CD4-positive, alpha-beta memory T cell (primary cell): ENCODE measurements at regions not wholly inside any gene's neighbourhood (a gene's known extent, or its start where the extent isn't known, plus 50 kb on each side); places are given as distances from the start of the nearest gene placed in this dataset.

Source experiments
- CTCF ChIA-PET: fragments of 350-600 bp; sonication (Branson Sonifier 250); formaldehyde crosslinking; loops from one replicate; lab custom pipeline; 2021; ENCODE audit warnings: inconsistent platforms; ENCODE audit not compliant: partially characterized antibody; lab: Charles Lee
- POLR2A ChIA-PET: fragments of 350-600 bp; sonication (Branson Sonifier 250); formaldehyde crosslinking; loops from one replicate; lab custom pipeline; 2021; ENCODE audit not compliant: partially characterized antibody; lab: Charles Lee
- DNase-seq, 5 donors: peaks; one replicate each; pipeline versions ENCODE4 v3.0.0 to v3.0.0-alpha.2; 2020 to 2022; ENCODE audit warnings: mixed read lengths in 1 of 5
- H3K27ac ChIP-seq: one replicate; pipeline ENCODE4 v1.7.0; 2013; ENCODE audit warnings: low read depth, low read length
- H3K27me3 ChIP-seq: 2 replicates; pipeline ENCODE4 v1.7.0; 2013; ENCODE audit warnings: mild to moderate bottlenecking, low read length, moderate library complexity; ENCODE audit not compliant: insufficient read depth
- H3K36me3 ChIP-seq: 2 replicates; pipeline ENCODE4 v1.7.0; 2013; ENCODE audit warnings: mild to moderate bottlenecking, low read length, moderate library complexity; ENCODE audit not compliant: insufficient read depth
- H3K4me1 ChIP-seq: 2 replicates; pipeline ENCODE4 v1.7.0; 2013; ENCODE audit warnings: mild to moderate bottlenecking, low read length, moderate library complexity; ENCODE audit not compliant: insufficient read depth
- H3K4me3 ChIP-seq, 2 donors: one replicate each; pipeline ENCODE4 v1.7.0; 2013; ENCODE audit warnings: low read length in 2 of 2, mild to moderate bottlenecking in 1 of 2
- H3K9me3 ChIP-seq, 2 donors: one replicate each; pipeline ENCODE4 v1.7.0; 2013; ENCODE audit warnings: low read length in 2 of 2, control low read depth in 1 of 2; ENCODE audit not compliant: control insufficient read depth in 1 of 2
- H3K27ac Mint-ChIP-seq, 7 donors: one replicate each; pipeline ENCODE4 v1.8.0; 2020 to 2021; ENCODE audit warnings: mixed read lengths in 7 of 7, mild to moderate bottlenecking in 6 of 7, inconsistent platforms in 3 of 7, moderate library complexity in 3 of 7
- H3K27me3 Mint-ChIP-seq, 2 donors: one replicate each; pipeline ENCODE4 v1.8.0; 2020 to 2021; ENCODE audit warnings: mixed read lengths in 2 of 2
- H3K36me3 Mint-ChIP-seq, 2 donors: one replicate each; pipeline ENCODE4 v1.8.0; 2020 to 2021; ENCODE audit warnings: mixed read lengths in 2 of 2, inconsistent platforms in 1 of 2, mild to moderate bottlenecking in 1 of 2
- H3K4me1 Mint-ChIP-seq, 4 donors: one replicate each; pipeline ENCODE4 v1.8.0; 2020 to 2021; ENCODE audit warnings: mixed read lengths in 4 of 4, mild to moderate bottlenecking in 1 of 4
- H3K4me3 Mint-ChIP-seq, 8 donors: one replicate each; pipeline ENCODE4 v1.8.0; 2020 to 2021; ENCODE audit warnings: mixed read lengths in 8 of 8, mild to moderate bottlenecking in 7 of 8, moderate library complexity in 6 of 8, inconsistent platforms in 3 of 8
- H3K9me3 Mint-ChIP-seq, 8 donors: one replicate each; pipeline ENCODE4 v1.8.0; 2020 to 2021; ENCODE audit warnings: mixed read lengths in 8 of 8, mild to moderate bottlenecking in 5 of 8, inconsistent platforms in 3 of 8, moderate library complexity in 1 of 8
- intact Hi-C: fragments of 100-400 bp; cut with micrococcal nuclease; formaldehyde crosslinking; loops from one replicate; pipeline ENCODE4 v1.15.1; 2023

- Mint-ChIP-seq H3K4me3 (no peak overlapping the region), H3K4me1 (no peaks in the 10 kb centered on the region), H3K36me3 (no peaks in the 10 kb centered on the region), H3K27me3 (peaks cover 2 to 13% of the 10 kb centered on the region in 2 donors), H3K27ac (no peak overlapping the region), H3K9me3 (peaks cover 0 to 10% (median 3%) of the 10 kb centered on the region in 8 donors)
- intact Hi-C loops, result no loop called here
- H3K27me3 ChIP-seq, result no peaks in the 10 kb centered on the region
- H3K27ac ChIP-seq, result no peak overlapping the region
- ChIA-PET CTCF (no interaction called here), POLR2A (no interaction called here)
- DNase-seq, result no peak
- no peaks in the 10 kb centered on the region for H3K9me3 ChIP-seq
- H3K4me1 ChIP-seq, result no peaks in the 10 kb centered on the region
- H3K36me3 ChIP-seq, result no peaks in the 10 kb centered on the region
- H3K4me3 ChIP-seq, result no peak overlapping the region
Measured at GRCh38 chr20:24359321-24360027, 110.0 kb upstream of the SYNDIG1 start.

DNA sequence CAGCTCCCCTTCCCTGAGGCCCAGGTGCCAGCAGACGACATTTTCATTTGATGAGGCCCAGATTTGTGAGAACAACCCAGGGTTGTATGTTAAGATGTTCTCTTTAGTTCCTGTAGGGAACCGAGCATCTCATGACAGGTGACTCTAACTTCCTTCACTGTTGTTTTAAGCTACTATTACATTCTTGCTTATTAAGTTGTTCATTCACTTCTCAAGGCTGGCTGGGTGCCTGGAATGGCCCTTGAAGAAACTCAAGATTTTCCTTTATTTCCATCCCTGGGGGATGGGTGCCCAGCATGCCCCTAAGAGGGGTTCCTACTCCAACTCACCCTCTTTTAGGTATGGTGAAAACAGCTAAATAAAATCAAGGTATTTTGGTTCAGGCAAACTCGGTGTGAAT lies 111.5 kb upstream of the SYNDIG1 start:
- CTCF ChIA-PET, result no interaction called here

DNA sequence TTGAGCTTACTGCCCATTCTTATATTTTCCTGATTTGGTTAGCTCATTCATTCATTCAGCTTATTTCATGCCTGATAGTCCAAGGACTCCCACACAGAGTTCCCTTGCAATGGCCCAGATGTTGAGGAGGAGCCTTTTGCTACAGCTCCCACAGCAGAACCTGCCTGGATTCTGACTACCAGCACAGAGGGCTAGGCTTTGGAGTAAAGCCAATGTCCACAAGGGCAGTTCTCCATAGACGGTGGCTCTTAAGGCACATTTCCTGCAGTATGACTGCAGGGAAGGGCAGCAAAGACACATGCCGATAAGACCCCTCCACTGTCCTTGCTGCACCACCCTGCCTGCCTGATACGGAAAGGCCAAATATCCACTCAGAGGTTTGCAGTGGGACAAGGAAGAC lies 112.3 kb upstream of the SYNDIG1 start:
- H3K27ac ChIP-seq, result no peak overlapping the region
- H3K4me1 ChIP-seq, result no peaks in the 10 kb centered on the region
- DNase-seq, result no peak
- no peaks in the 10 kb centered on the region for H3K9me3 ChIP-seq
- H3K27ac Mint-ChIP-seq, result no peak overlapping the region
- H3K4me1 Mint-ChIP-seq, result no peaks in the 10 kb centered on the region
- no peaks in the 10 kb centered on the region for H3K36me3 ChIP-seq
- no peak overlapping the region for H3K4me3 Mint-ChIP-seq
- intact Hi-C loops, result no loop called here
- POLR2A ChIA-PET, result no interaction called here
- peaks cover 2 to 9% of the 10 kb centered on the region in 2 donors for H3K27me3 Mint-ChIP-seq
- H3K27me3 ChIP-seq, result no peaks in the 10 kb centered on the region
- H3K36me3 Mint-ChIP-seq, result no peaks in the 10 kb centered on the region
- H3K9me3 Mint-ChIP-seq, result peaks cover 0 to 8% (median 3%) of the 10 kb centered on the region in 8 donors
- no peak overlapping the region for H3K4me3 ChIP-seq
- CTCF ChIA-PET, result no interaction called here

More for the DNA sequence above, 111.5 kb upstream of the SYNDIG1 start:
- intact Hi-C loops, result no loop called here
- POLR2A ChIA-PET, result no interaction called here
- H3K36me3 ChIP-seq, result no peaks in the 10 kb centered on the region
- H3K36me3 Mint-ChIP-seq, result no peaks in the 10 kb centered on the region
- H3K27me3 ChIP-seq, result no peaks in the 10 kb centered on the region
- no peaks in the 10 kb centered on the region for H3K9me3 ChIP-seq
- H3K4me3 Mint-ChIP-seq, result no peak overlapping the region
- no peak overlapping the region for H3K27ac ChIP-seq
- no peak overlapping the region for H3K4me3 ChIP-seq
- peaks cover 2 to 9% of the 10 kb centered on the region in 2 donors for H3K27me3 Mint-ChIP-seq
- H3K4me1 Mint-ChIP-seq, result no peaks in the 10 kb centered on the region
- no peak overlapping the region for H3K27ac Mint-ChIP-seq
- DNase-seq, result no peak
- H3K9me3 Mint-ChIP-seq, result peaks cover 0 to 10% (median 3%) of the 10 kb centered on the region in 8 donors
- no peaks in the 10 kb centered on the region for H3K4me1 ChIP-seq

DNA sequence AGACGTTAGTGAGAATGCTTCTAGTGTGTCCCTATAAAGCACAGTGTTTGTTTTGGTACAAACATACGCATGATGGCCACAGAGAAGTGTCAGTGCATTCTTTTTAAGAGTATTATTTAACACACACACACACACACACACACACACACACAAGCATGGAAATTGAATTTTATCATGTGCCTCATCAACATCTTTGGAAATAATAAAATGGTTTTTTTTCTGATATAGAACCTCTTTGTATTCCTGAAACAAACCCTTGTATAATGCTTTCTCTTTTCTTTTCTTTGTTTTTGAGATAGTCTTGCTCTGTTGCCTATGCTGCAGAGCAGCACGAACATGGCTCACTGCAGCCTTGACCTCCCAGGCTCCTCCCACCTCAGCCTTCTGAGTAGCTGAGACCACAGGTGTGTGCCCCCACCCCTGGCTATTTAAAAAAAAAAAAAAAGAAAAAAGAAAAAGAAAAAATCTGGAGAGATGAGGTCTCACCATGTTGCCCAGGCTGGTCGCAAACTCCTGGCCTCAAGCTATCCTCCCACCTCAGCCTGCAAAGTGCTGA lies 116.2 kb upstream of the SYNDIG1 start:
- no peak overlapping the region for H3K27ac Mint-ChIP-seq
- no peak overlapping the region for H3K4me3 ChIP-seq
- H3K9me3 Mint-ChIP-seq, result no peaks in the 10 kb centered on the region
- H3K27me3 Mint-ChIP-seq, result peaks cover 0 to 4% of the 10 kb centered on the region in 2 donors
- no peak for DNase-seq
- ChIA-PET POLR2A (no interaction called here), CTCF (interaction anchor here (1.3 kb wide), 1 partner anchor 12 kb away, joined by 4 read pairs; no protein-coding TSS in a partner anchor)
- intact Hi-C loops, result no loop called here
- no peaks in the 10 kb centered on the region for H3K36me3 Mint-ChIP-seq
- no peak overlapping the region for H3K4me3 Mint-ChIP-seq
- no peaks in the 10 kb centered on the region for H3K36me3 ChIP-seq
- no peaks in the 10 kb centered on the region for H3K4me1 ChIP-seq
- H3K9me3 ChIP-seq, result no peaks in the 10 kb centered on the region
- no peak overlapping the region for H3K27ac ChIP-seq
- no peaks in the 10 kb centered on the region for H3K27me3 ChIP-seq
- H3K4me1 Mint-ChIP-seq, result no peaks in the 10 kb centered on the region

DNA sequence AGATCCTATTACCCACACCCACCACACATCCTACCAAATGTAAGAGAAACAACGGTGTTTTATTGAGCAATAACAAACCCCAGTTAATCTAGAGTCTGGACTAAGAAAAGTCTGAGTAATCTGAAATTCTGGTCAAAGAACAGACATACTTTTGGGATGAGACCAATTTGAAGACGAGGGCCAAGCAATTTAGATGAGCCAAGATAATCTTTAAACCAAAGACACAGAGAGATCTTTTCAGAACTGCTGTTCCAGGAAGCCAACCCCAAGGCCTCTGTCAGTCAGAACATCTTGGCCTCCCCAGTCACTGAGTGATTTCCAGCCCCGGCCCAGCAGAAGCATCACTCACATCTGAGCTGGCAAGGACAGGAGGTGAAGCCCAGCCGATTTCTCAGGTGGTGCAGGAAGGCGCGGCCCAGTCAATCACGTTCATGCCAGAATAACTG lies 118.5 kb upstream of the SYNDIG1 start:
- no peaks in the 10 kb centered on the region for H3K27me3 Mint-ChIP-seq
- H3K27ac ChIP-seq, result no peak overlapping the region
- no peak for DNase-seq

GRCh38 chr20:24341781-24342180 lies 127.6 kb upstream of the SYNDIG1 start:
- Histone ChIP-seq H3K27ac (no peak overlapping the region), H3K27me3 (no peaks in the 10 kb centered on the region), H3K9me3 (no peaks in the 10 kb centered on the region), H3K4me1 (no peaks in the 10 kb centered on the region), H3K36me3 (no peaks in the 10 kb centered on the region), H3K4me3 (no peak overlapping the region)
- peaks cover 2 to 6% of the 10 kb centered on the region in 2 donors for H3K27me3 Mint-ChIP-seq
- ChIA-PET POLR2A (no interaction called here), CTCF (interaction anchor here (1.0 kb wide), 1 partner anchor 11 kb away, joined by 4 read pairs; no protein-coding TSS in a partner anchor)
- no peak overlapping the region for H3K4me3 Mint-ChIP-seq
- intact Hi-C loops, result no loop called here
- no peaks in the 10 kb centered on the region for H3K9me3 Mint-ChIP-seq
- no peaks in the 10 kb centered on the region for H3K36me3 Mint-ChIP-seq
- no peak overlapping the region for H3K27ac Mint-ChIP-seq
- H3K4me1 Mint-ChIP-seq, result peaks cover 0 to 4% (median 0%) of the 10 kb centered on the region in 4 donors
- no peak for DNase-seq

More for the DNA sequence above, 118.5 kb upstream of the SYNDIG1 start:
- intact Hi-C loops, result no loop called here
- Mint-ChIP-seq H3K4me3 (no peak overlapping the region), H3K9me3 (no peaks in the 10 kb centered on the region), H3K4me1 (peaks cover 0 to 4% (median 0%) of the 10 kb centered on the region in 4 donors), H3K27ac (no peak overlapping the region), H3K36me3 (no peaks in the 10 kb centered on the region)
- CTCF ChIA-PET, result no interaction called here
- H3K36me3 ChIP-seq, result no peaks in the 10 kb centered on the region
- POLR2A ChIA-PET, result no interaction called here
- no peaks in the 10 kb centered on the region for H3K9me3 ChIP-seq
- no peaks in the 10 kb centered on the region for H3K27me3 ChIP-seq
- no peak overlapping the region for H3K4me3 ChIP-seq
- H3K4me1 ChIP-seq, result no peaks in the 10 kb centered on the region

- Histone ChIP-seq H3K4me3 (no peak overlapping the region), H3K4me1 (no peaks in the 10 kb centered on the region), H3K27me3 (no peaks in the 10 kb centered on the region), H3K36me3 (no peaks in the 10 kb centered on the region), H3K9me3 (no peaks in the 10 kb centered on the region), H3K27ac (no peak overlapping the region)
- CTCF ChIA-PET, result interaction anchor here (1.0 kb wide), 3 partner anchors 9 to 11 kb away, joined by 3 to 4 read pairs (median 3); no protein-coding TSS in a partner anchor
- DNase-seq, result no peak
- H3K27ac Mint-ChIP-seq, result no peak overlapping the region
- POLR2A ChIA-PET, result no interaction called here
- no peaks in the 10 kb centered on the region for H3K36me3 Mint-ChIP-seq
- peaks cover 2 to 6% of the 10 kb centered on the region in 2 donors for H3K27me3 Mint-ChIP-seq
- intact Hi-C loops, result no loop called here
- no peaks in the 10 kb centered on the region for H3K9me3 Mint-ChIP-seq
- no peaks in the 10 kb centered on the region for H3K4me1 Mint-ChIP-seq
- H3K4me3 Mint-ChIP-seq, result no peak overlapping the region
Measured at GRCh38 chr20:24340933-24341332, 128.5 kb upstream of the SYNDIG1 start.
